PC-9 (cell line): ENCODE measurements at regions not wholly inside any gene's neighbourhood (a gene's known extent, or its start where the extent isn't known, plus 50 kb on each side); places are given as distances from the start of the nearest gene placed in this dataset.

ENCODE experiments used
- CTCF ChIP-seq: fragments of 200-600 bp; sonication (generic); conservative IDR thresholded peaks from 2 replicates; pipeline ENCODE4 v1.6.1; 2017; ENCODE audit warnings: mixed run types, antibody characterized with exemption, mild to moderate bottlenecking, moderate library complexity
- EZH2 ChIP-seq: fragments of 200-600 bp; sonication (generic); IDR thresholded peaks from 2 replicates; pipeline ENCODE4 v1.8.0; 2017; ENCODE audit warnings: antibody characterized with exemption, low read depth

- TF ChIP-seq CTCF (no peak), EZH2 (no peak)
Observed at GRCh38 chr18:32847691-32848090, 74.9 kb upstream of the KLHL14 start.
